ENCODE measurements at regions not wholly inside any gene's neighbourhood (a gene's known extent, or its start where the extent isn't known, plus 50 kb on each side); places are given as distances from the start of the nearest gene placed in this dataset.

- H3K4me3 ChIP-seq: no peak overlapping the region
- Mint-ChIP-seq H3K4me1 (peaks cover 12% of the 10 kb centered on the region), H3K27me3 (ENCODE audit: insufficient read depth, low read depth, poor library complexity) (peaks cover under 1% of the 10 kb centered on the region), H3K27ac (no peak overlapping the region), H3K36me3 (ENCODE audit: low read depth) (no peaks in the 10 kb centered on the region), H3K9me3 (no peaks in the 10 kb centered on the region), H3K4me3 (no peak overlapping the region)
- no peaks in the 10 kb centered on the region for H3K79me2 ChIP-seq (replicated peaks; ENCODE audit: insufficient read depth)
- ATAC-seq (no peak), DNase-seq (ENCODE audit: low spot score) (no peak)
- H4K20me1 ChIP-seq (replicated peaks; ENCODE audit: insufficient read depth): no peaks in the 10 kb centered on the region
- no peak overlapping the region for H2AFZ ChIP-seq
- H3K27ac ChIP-seq (ENCODE audit: low read depth): no peak overlapping the region
- H3K36me3 ChIP-seq (ENCODE audit: insufficient read depth): no peaks in the 10 kb centered on the region
- H3K9me2 ChIP-seq (ENCODE audit: insufficient read depth): no peaks in the 10 kb centered on the region
- no peak for TF ChIP-seq ZNF462 (CRISPR knock-in tag; IDR thresholded peaks at IDR 0.05)
- no peaks in the 10 kb centered on the region for H3K27me3 ChIP-seq (ENCODE audit: insufficient read depth)
- peaks cover 7% of the 10 kb centered on the region; the same call in 1 of the 2 replicates for H3K4me1 ChIP-seq (ENCODE audit: insufficient read depth)
- H3K4me2 ChIP-seq: no peak overlapping the region
- H3F3A ChIP-seq (replicated peaks; ENCODE audit: low read depth): no peaks in the 10 kb centered on the region
Measured at GRCh38 chr18:31258789-31259188, 59.2 kb upstream of the DSG1 start.

GRCh38 chr18:31261792-31262582 lies 56.0 kb upstream of the DSG1 start:
- peaks cover 12% of the 10 kb centered on the region for H3K4me1 Mint-ChIP-seq
- peaks cover 2% of the 10 kb centered on the region for H3K27me3 Mint-ChIP-seq (ENCODE audit: insufficient read depth, low read depth, poor library complexity)
- Histone ChIP-seq H3K4me2 (no peak overlapping the region), H3K4me3 (no peak overlapping the region), H3K4me1 (ENCODE audit: insufficient read depth) (peaks cover 7% of the 10 kb centered on the region; the same call in 1 of the 2 replicates), H3K27me3 (ENCODE audit: insufficient read depth) (no peaks in the 10 kb centered on the region), H3K79me2 (replicated peaks; ENCODE audit: insufficient read depth) (no peaks in the 10 kb centered on the region), H3F3A (replicated peaks; ENCODE audit: low read depth) (no peaks in the 10 kb centered on the region), H3K27ac (ENCODE audit: low read depth) (no peak overlapping the region), H3K36me3 (ENCODE audit: insufficient read depth) (no peaks in the 10 kb centered on the region), H3K9me2 (ENCODE audit: insufficient read depth) (no peaks in the 10 kb centered on the region), H4K20me1 (replicated peaks; ENCODE audit: insufficient read depth) (no peaks in the 10 kb centered on the region), H2AFZ (peak overlapping the region; percentile 90)
- peak overlapping the region; percentile 27; the same call in 1 of the 2 replicates for H3K27ac Mint-ChIP-seq
- H3K9me3 Mint-ChIP-seq: no peaks in the 10 kb centered on the region
- DNase-seq (ENCODE audit: low spot score) (peak; percentile 24), ATAC-seq (peak; percentile 51)
- no peaks in the 10 kb centered on the region for H3K36me3 Mint-ChIP-seq (ENCODE audit: low read depth)
- TF ChIP-seq STAT1 (IDR thresholded peaks at IDR 0.05; ENCODE audit: unreplicated experiment) (no peak), EZH2 (IDR thresholded peaks at IDR 0.05; ENCODE audit: low read depth, unreplicated experiment) (no peak), JUNB (IDR thresholded peaks at IDR 0.05; ENCODE audit: unreplicated experiment) (no peak)
- no peak overlapping the region for H3K4me3 Mint-ChIP-seq
